ENCODE measurements at regions not wholly inside any gene's neighbourhood (a gene's known extent, or its start where the extent isn't known, plus 50 kb on each side); places are given as distances from the start of the nearest gene placed in this dataset.

DNA sequence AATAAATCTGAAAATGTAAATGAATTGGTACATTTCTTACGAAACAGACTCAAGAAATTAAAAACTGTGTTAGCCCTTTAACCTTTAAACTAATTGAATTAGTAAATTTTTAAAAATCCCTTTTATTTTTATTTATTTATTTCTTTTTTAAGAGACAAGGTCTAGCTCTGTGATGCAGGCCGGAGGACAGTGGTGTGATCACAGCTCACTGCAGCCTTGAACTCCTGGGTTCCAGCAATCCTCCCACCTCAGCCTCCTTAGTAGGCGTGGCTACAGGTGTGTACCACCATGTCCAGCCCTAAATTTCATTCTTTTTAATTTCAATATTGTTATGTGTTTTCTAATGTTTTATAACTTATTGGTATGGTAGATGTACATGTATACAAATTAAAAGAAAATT is 72.6 kb downstream of the MYEOV start:
- Mint-ChIP-seq H3K9me3 (no peaks in the 10 kb centered on the region), H3K27me3 (peaks cover 0 to 2% of the 10 kb centered on the region in 2 donors), H3K36me3 (no peaks in the 10 kb centered on the region), H3K4me1 (no peaks in the 10 kb centered on the region), H3K4me3 (no peak overlapping the region), H3K27ac (no peak overlapping the region)
- ChIA-PET POLR2A (ENCODE audit: partially characterized antibody) (no interaction called here), CTCF (ENCODE audit: partially characterized antibody) (no interaction called here)
- H3K9me3 ChIP-seq (ENCODE audit: control insufficient read depth in 1 of 2, low read length in 2 of 2), result no peaks in the 10 kb centered on the region
- H3K4me3 ChIP-seq (ENCODE audit: low read length in 2 of 2), result no peak overlapping the region
- no peak overlapping the region for H3K27ac ChIP-seq (ENCODE audit: low read depth, low read length)
- no peaks in the 10 kb centered on the region for H3K27me3 ChIP-seq (ENCODE audit: insufficient read depth, low read length)
- no peaks in the 10 kb centered on the region for H3K4me1 ChIP-seq (ENCODE audit: insufficient read depth, low read length)
- H3K36me3 ChIP-seq (ENCODE audit: insufficient read depth, low read length), result no peaks in the 10 kb centered on the region
- no peak for DNase-seq
- intact Hi-C loops (cut with micrococcal nuclease), result no loop called here

DNA sequence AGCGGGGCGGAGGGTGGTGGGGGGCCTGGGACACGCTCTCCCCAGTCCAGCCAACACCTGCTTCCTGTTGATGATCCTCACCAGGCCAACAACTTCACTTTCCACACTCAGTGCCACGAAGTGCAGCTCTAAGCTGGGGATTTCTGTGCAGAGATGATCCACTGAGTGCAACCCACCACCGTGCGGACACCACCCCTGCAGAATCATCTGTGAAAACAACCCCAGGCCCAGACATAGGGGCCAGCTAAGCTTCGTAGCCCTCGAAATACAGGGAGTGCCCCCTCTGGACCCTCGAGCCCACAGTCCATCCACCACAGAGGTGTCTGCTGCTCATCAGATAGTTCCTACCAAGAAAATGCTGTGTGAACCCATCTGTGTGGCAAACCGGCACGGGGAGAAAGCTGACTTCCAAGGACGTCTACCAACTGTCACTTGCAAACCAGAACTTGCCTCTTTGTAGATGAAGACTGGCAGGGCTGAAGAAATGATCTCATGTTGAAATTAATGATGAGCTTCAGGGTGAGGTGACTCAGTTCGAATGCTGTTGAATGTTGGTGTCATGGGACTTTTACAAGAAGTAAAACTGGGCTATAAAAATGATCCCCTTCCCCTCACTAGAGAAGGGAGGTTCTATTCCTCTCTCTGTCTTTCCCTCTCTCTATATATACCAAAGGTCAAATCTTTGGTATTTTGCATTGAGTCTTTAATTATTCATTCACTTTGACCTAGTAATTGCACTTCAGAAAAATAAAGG is 73.4 kb downstream of the MYEOV start:
- Mint-ChIP-seq H3K27ac (peak overlapping the region in 1 of 7 donors; percentile 47), H3K27me3 (peaks cover 2 to 4% of the 10 kb centered on the region in 2 donors), H3K4me1 (no peaks in the 10 kb centered on the region), H3K9me3 (no peaks in the 10 kb centered on the region), H3K4me3 (no peak overlapping the region), H3K36me3 (no peaks in the 10 kb centered on the region)
- ChIA-PET CTCF (ENCODE audit: partially characterized antibody) (no interaction called here), POLR2A (ENCODE audit: partially characterized antibody) (no interaction called here)
- no peak for DNase-seq
- Histone ChIP-seq H3K9me3 (ENCODE audit: control insufficient read depth in 1 of 2, low read length in 2 of 2) (no peaks in the 10 kb centered on the region), H3K4me3 (ENCODE audit: low read length in 2 of 2) (no peak overlapping the region), H3K27me3 (ENCODE audit: insufficient read depth, low read length) (no peaks in the 10 kb centered on the region), H3K36me3 (ENCODE audit: insufficient read depth, low read length) (no peaks in the 10 kb centered on the region), H3K27ac (ENCODE audit: low read depth, low read length) (no peak overlapping the region), H3K4me1 (ENCODE audit: insufficient read depth, low read length) (no peaks in the 10 kb centered on the region)
- intact Hi-C loops (cut with micrococcal nuclease), result no loop called here

DNA sequence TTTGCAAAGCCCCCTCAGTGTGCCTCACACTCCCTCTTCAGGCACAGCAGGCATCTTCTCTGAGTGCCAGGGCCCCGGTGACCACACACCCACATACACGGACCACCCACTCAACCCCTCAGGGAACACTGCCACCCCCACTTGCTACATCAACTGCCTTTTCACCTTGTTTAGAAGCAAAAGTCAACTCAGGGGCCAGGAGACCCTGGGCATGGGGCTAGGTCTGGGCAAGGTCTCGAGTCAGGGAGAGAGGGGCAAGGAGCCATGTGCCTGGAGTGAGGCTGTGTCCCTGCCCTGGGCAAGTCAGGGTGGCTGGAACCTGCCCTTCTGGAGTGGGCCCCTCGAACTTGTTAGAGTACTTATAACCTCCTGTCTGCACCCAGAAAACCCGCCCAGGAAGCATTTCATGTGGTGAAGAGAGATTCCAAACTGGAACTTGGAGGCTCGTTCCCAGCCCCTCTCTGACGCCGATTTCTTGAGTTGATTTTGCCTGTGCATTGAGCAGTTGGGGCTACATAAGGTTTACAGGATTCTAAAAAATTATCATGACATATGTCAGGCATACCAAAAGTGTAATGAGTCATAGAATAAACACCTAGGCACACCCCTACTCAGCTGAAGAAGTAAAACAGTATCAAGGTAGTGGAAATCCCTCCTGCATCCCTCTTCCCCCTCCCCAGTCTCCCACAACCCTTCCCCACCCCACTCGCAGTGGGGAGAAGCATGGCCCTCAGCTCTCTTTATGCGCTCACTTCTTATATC is 74.3 kb downstream of the MYEOV start:
- DNase-seq, result no peak
- no peaks in the 10 kb centered on the region for H3K9me3 Mint-ChIP-seq
- H3K4me3 Mint-ChIP-seq, result no peak overlapping the region
- H3K36me3 Mint-ChIP-seq, result no peaks in the 10 kb centered on the region
- Histone ChIP-seq H3K4me3 (ENCODE audit: low read length in 2 of 2) (no peak overlapping the region), H3K4me1 (ENCODE audit: insufficient read depth, low read length) (no peaks in the 10 kb centered on the region), H3K27ac (ENCODE audit: low read depth, low read length) (no peak overlapping the region), H3K27me3 (ENCODE audit: insufficient read depth, low read length) (no peaks in the 10 kb centered on the region), H3K36me3 (ENCODE audit: insufficient read depth, low read length) (no peaks in the 10 kb centered on the region), H3K9me3 (ENCODE audit: control insufficient read depth in 1 of 2, low read length in 2 of 2) (no peaks in the 10 kb centered on the region)
- intact Hi-C loops (cut with micrococcal nuclease), result no loop called here
- ChIA-PET CTCF (ENCODE audit: partially characterized antibody) (no interaction called here), POLR2A (ENCODE audit: partially characterized antibody) (no interaction called here)
- no peaks in the 10 kb centered on the region for H3K4me1 Mint-ChIP-seq
- H3K27me3 Mint-ChIP-seq, result peaks cover 2 to 4% of the 10 kb centered on the region in 2 donors
- H3K27ac Mint-ChIP-seq, result peak overlapping the region in 1 of 7 donors; percentile 25

DNA sequence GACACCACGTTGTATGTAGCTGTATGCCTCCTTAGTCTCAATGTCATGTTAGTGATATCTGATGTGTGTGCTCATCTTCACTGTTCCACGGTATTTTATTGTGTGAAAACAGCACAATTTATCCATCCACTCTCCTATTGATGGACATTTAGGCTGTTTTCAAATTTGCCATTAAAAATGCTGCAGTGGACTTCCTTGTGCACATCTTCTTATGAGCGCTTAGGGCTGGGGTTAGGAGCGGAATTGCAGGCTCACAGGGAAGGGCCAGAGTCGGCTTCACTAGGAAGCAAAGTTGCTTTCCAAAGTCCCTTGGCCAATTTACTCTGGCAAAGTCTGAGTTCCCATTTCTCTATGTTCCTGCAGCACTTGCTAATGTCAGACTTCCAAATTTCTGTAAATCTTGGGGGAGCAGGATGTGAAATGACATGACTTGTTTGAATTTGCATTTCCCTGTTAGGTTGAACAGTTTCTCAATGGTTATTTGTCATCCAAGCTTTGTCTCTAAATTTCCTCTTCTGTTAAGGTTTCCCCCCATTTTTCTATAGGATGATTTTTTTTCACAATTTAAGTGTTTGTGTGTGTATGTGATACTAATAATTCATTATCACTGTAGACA is 75.4 kb downstream of the MYEOV start:
- Histone ChIP-seq H3K36me3 (ENCODE audit: insufficient read depth, low read length) (no peaks in the 10 kb centered on the region), H3K4me3 (ENCODE audit: low read length in 2 of 2) (no peak overlapping the region), H3K9me3 (ENCODE audit: control insufficient read depth in 1 of 2, low read length in 2 of 2) (no peaks in the 10 kb centered on the region), H3K27me3 (ENCODE audit: insufficient read depth, low read length) (no peaks in the 10 kb centered on the region), H3K4me1 (ENCODE audit: insufficient read depth, low read length) (no peaks in the 10 kb centered on the region), H3K27ac (ENCODE audit: low read depth, low read length) (no peak overlapping the region)
- DNase-seq, result no peak
- Mint-ChIP-seq H3K4me3 (no peak overlapping the region), H3K27ac (no peak overlapping the region), H3K36me3 (no peaks in the 10 kb centered on the region), H3K27me3 (peaks cover 2 to 4% of the 10 kb centered on the region in 2 donors), H3K4me1 (no peaks in the 10 kb centered on the region), H3K9me3 (no peaks in the 10 kb centered on the region)
- CTCF ChIA-PET (ENCODE audit: partially characterized antibody), result no interaction called here
- intact Hi-C loops (cut with micrococcal nuclease), result no loop called here
- POLR2A ChIA-PET (ENCODE audit: partially characterized antibody), result no interaction called here

DNA sequence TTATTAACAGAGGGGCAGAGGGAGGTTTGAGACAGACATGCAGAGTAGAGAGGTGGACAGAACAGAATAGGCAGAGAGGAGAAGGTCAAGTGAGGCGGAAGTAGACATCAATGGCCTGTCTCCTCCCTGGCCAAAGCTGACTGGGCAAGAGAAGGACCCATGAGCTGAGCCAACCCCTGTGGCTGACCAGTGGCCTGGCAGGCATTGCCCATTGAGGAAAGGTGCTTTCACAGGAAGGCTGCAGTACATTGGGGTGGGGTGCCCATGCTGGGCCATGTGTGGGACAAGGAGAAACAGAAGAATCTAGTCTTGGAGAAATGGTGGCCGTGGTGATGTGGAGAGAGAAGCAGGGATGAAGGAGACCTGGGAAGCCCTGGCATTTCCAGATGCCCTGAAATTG is 76.0 kb downstream of the MYEOV start:
- Histone ChIP-seq H3K27ac (ENCODE audit: low read depth, low read length) (no peak overlapping the region), H3K27me3 (ENCODE audit: insufficient read depth, low read length) (no peaks in the 10 kb centered on the region), H3K4me3 (ENCODE audit: low read length in 2 of 2) (no peak overlapping the region), H3K36me3 (ENCODE audit: insufficient read depth, low read length) (no peaks in the 10 kb centered on the region), H3K9me3 (ENCODE audit: control insufficient read depth in 1 of 2, low read length in 2 of 2) (no peaks in the 10 kb centered on the region), H3K4me1 (ENCODE audit: insufficient read depth, low read length) (no peaks in the 10 kb centered on the region)
- H3K27ac Mint-ChIP-seq, result no peak overlapping the region
- no peaks in the 10 kb centered on the region for H3K9me3 Mint-ChIP-seq
- H3K27me3 Mint-ChIP-seq, result peaks cover 2 to 4% of the 10 kb centered on the region in 2 donors
- H3K4me1 Mint-ChIP-seq, result no peaks in the 10 kb centered on the region
- ChIA-PET CTCF (ENCODE audit: partially characterized antibody) (no interaction called here), POLR2A (ENCODE audit: partially characterized antibody) (no interaction called here)
- DNase-seq, result no peak
- no peaks in the 10 kb centered on the region for H3K36me3 Mint-ChIP-seq
- intact Hi-C loops (cut with micrococcal nuclease), result no loop called here
- H3K4me3 Mint-ChIP-seq, result no peak overlapping the region

DNA sequence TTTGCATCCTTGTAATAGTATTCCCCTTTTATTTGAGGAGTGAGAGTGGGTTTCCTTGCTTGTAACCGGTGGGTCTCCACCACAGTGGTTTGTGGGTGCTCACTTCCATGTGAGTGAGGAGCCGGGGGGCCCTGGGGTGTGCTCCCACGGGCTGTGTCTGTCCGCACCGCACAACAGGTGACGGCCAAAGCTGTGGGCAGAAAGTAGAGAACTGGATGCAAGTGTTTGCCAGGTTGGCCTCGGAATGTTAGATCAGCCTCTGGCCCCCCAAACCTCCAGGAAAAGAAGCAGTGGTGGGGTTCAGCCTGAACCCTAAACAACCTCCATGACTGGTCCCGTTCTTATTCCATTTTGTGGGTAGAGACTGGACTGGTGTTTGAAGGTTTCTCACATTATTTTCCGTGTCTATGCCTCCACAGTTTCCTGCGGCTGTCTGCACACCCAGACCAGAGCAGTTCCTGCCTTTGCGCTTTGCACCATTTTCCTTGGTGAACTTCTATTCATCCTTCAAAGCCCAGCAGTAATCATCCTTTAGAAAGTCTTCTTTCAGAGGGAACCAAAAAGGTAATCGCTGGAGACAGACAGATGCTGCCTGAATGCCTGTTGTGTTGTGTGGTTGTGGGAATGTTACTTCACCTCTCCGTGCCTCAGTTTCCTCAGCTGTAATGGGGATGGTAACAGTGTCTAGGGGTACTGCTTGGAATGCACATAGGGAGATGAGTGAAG is 77.2 kb downstream of the MYEOV start:
- Histone ChIP-seq H3K4me3 (ENCODE audit: low read length in 2 of 2) (no peak overlapping the region), H3K4me1 (ENCODE audit: insufficient read depth, low read length) (no peaks in the 10 kb centered on the region), H3K36me3 (ENCODE audit: insufficient read depth, low read length) (no peaks in the 10 kb centered on the region), H3K9me3 (ENCODE audit: control insufficient read depth in 1 of 2, low read length in 2 of 2) (no peaks in the 10 kb centered on the region), H3K27ac (ENCODE audit: low read depth, low read length) (no peak overlapping the region), H3K27me3 (ENCODE audit: insufficient read depth, low read length) (no peaks in the 10 kb centered on the region)
- H3K4me1 Mint-ChIP-seq, result no peaks in the 10 kb centered on the region
- CTCF ChIA-PET (ENCODE audit: partially characterized antibody), result no interaction called here
- H3K36me3 Mint-ChIP-seq, result no peaks in the 10 kb centered on the region
- H3K27ac Mint-ChIP-seq, result no peak overlapping the region
- DNase-seq, result no peak
- intact Hi-C loops (cut with micrococcal nuclease), result no loop called here
- peaks cover 2 to 4% of the 10 kb centered on the region in 2 donors for H3K27me3 Mint-ChIP-seq
- POLR2A ChIA-PET (ENCODE audit: partially characterized antibody), result no interaction called here
- no peak overlapping the region for H3K4me3 Mint-ChIP-seq
- H3K9me3 Mint-ChIP-seq, result no peaks in the 10 kb centered on the region

All from CD4-positive, alpha-beta memory T cell (primary cell).